ENCODE measurements at regions not wholly inside any gene's neighbourhood (a gene's known extent, or its start where the extent isn't known, plus 50 kb on each side); places are given as distances from the start of the nearest gene placed in this dataset.

DNA sequence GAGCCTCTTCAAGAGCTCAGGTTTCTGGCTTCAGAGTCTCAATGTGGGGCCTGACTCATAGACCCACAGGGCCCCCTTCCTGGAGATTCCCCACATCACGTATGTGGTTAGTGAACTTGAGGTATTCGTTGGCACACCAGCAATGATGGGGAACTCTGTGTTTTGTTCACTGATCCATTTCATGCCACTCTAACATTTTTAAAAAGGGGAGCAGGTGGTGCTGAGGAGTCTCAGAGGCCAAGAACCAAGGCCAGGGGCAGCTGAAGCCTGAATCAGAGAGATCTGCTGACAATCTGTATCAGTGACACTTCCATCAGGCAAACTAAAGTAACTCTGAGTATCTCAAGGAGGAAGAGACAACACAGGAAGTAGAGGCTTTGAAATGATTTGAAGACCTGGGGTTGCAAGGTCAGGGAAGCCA, 323.4 kb downstream of the VRK1 start:
- Mint-ChIP-seq H3K4me1 (peaks cover 5% of the 10 kb centered on the region), H3K9me3 (no peaks in the 10 kb centered on the region), H3K27ac (no peak overlapping the region), H3K36me3 (no peaks in the 10 kb centered on the region), H3K27me3 (ENCODE audit: low read depth) (no peaks in the 10 kb centered on the region; the same call in 1 of the 2 replicates), H3K4me3 (no peak overlapping the region)
- no peak for TF ChIP-seq HMGA2 (CRISPR knock-in tag; IDR thresholded peaks at IDR 0.05)
- no peak for TF ChIP-seq CREB1 (CRISPR knock-in tag; IDR thresholded peaks at IDR 0.05)
- TF ChIP-seq ZNF121 (CRISPR knock-in tag; IDR thresholded peaks at IDR 0.05): no peak
- TF ChIP-seq ZNF671 (CRISPR knock-in tag; IDR thresholded peaks at IDR 0.05): no peak
- ChIA-PET CTCF (interaction anchor here (0.9 to 1.2 kb wide), 2 partner anchors 34 to 56 kb away, joined by 3 to 4 read pairs; no protein-coding TSS in a partner anchor), POLR2A (no interaction called here)
- DNase-seq (ENCODE audit: low spot score): no peak
- no peak for ATAC-seq

DNA sequence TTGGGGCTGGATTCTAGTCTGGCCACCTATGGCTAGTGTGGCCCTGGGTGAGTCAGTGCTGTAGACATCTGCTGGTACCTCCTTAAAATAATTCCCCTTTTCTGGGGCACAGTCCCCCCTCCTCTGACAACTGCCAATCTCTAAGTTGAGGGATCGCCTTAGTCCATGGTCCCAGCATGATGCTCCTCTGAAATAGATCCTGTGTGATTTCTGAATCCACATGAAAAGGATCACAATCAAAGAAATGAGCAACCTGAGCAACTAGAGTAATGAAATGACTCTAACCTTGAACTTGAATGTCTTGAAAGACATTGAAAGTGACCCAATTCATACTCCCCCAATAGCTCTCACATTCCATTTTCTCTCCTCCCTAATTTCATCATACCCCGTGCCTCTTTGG, 332.5 kb downstream of the VRK1 start:
- ChIA-PET CTCF (no interaction called here), POLR2A (no interaction called here)
- Mint-ChIP-seq H3K4me3 (no peak overlapping the region), H3K27ac (no peak overlapping the region), H3K9me3 (peaks cover 7% of the 10 kb centered on the region), H3K4me1 (no peaks in the 10 kb centered on the region), H3K27me3 (ENCODE audit: low read depth) (no peaks in the 10 kb centered on the region; the same call in 1 of the 2 replicates), H3K36me3 (no peaks in the 10 kb centered on the region)
- TF ChIP-seq, protein P1, sequence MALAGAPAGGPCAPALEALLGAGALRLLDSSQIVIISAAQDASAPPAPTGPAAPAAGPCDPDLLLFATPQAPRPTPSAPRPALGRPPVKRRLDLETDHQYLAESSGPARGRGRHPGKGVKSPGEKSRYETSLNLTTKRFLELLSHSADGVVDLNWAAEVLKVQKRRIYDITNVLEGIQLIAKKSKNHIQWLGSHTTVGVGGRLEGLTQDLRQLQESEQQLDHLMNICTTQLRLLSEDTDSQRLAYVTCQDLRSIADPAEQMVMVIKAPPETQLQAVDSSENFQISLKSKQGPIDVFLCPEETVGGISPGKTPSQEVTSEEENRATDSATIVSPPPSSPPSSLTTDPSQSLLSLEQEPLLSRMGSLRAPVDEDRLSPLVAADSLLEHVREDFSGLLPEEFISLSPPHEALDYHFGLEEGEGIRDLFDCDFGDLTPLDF (CRISPR knock-in tag; IDR thresholded peaks at IDR 0.05): no peak
- TF ChIP-seq IRF2 (CRISPR knock-in tag; IDR thresholded peaks at IDR 0.05; ENCODE audit: borderline replicate concordance, low read depth): no peak
- no peak for TF ChIP-seq EMX1 (CRISPR knock-in tag; IDR thresholded peaks at IDR 0.05)
- no peak for TF ChIP-seq MYBL2 (CRISPR knock-in tag; IDR thresholded peaks at IDR 0.05)
- TF ChIP-seq, protein P2, sequence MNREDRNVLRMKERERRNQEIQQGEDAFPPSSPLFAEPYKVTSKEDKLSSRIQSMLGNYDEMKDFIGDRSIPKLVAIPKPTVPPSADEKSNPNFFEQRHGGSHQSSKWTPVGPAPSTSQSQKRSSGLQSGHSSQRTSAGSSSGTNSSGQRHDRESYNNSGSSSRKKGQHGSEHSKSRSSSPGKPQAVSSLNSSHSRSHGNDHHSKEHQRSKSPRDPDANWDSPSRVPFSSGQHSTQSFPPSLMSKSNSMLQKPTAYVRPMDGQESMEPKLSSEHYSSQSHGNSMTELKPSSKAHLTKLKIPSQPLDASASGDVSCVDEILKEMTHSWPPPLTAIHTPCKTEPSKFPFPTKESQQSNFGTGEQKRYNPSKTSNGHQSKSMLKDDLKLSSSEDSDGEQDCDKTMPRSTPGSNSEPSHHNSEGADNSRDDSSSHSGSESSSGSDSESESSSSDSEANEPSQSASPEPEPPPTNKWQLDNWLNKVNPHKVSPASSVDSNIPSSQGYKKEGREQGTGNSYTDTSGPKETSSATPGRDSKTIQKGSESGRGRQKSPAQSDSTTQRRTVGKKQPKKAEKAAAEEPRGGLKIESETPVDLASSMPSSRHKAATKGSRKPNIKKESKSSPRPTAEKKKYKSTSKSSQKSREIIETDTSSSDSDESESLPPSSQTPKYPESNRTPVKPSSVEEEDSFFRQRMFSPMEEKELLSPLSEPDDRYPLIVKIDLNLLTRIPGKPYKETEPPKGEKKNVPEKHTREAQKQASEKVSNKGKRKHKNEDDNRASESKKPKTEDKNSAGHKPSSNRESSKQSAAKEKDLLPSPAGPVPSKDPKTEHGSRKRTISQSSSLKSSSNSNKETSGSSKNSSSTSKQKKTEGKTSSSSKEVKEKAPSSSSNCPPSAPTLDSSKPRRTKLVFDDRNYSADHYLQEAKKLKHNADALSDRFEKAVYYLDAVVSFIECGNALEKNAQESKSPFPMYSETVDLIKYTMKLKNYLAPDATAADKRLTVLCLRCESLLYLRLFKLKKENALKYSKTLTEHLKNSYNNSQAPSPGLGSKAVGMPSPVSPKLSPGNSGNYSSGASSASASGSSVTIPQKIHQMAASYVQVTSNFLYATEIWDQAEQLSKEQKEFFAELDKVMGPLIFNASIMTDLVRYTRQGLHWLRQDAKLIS (CRISPR knock-in tag; IDR thresholded peaks at IDR 0.05; ENCODE audit: borderline replicate concordance): no peak
- TF ChIP-seq ATF1 (CRISPR knock-in tag; IDR thresholded peaks at IDR 0.05): no peak
- TF ChIP-seq JUN (CRISPR knock-in tag; IDR thresholded peaks at IDR 0.05): no peak
- TF ChIP-seq, protein P3, sequence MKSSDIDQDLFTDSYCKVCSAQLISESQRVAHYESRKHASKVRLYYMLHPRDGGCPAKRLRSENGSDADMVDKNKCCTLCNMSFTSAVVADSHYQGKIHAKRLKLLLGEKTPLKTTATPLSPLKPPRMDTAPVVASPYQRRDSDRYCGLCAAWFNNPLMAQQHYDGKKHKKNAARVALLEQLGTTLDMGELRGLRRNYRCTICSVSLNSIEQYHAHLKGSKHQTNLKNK (CRISPR knock-in tag; IDR thresholded peaks at IDR 0.05): no peak
- no peak for TF ChIP-seq PRRX2 (CRISPR knock-in tag; IDR thresholded peaks at IDR 0.05)
- TF ChIP-seq, protein P4, sequence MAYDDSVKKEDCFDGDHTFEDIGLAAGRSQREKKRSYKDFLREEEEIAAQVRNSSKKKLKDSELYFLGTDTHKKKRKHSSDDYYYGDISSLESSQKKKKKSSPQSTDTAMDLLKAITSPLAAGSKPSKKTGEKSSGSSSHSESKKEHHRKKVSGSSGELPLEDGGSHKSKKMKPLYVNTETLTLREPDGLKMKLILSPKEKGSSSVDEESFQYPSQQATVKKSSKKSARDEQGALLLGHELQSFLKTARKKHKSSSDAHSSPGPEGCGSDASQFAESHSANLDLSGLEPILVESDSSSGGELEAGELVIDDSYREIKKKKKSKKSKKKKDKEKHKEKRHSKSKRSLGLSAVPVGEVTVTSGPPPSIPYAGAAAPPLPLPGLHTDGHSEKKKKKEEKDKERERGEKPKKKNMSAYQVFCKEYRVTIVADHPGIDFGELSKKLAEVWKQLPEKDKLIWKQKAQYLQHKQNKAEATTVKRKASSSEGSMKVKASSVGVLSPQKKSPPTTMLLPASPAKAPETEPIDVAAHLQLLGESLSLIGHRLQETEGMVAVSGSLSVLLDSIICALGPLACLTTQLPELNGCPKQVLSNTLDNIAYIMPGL (CRISPR knock-in tag; IDR thresholded peaks at IDR 0.05): no peak
- TF ChIP-seq, protein P5, sequence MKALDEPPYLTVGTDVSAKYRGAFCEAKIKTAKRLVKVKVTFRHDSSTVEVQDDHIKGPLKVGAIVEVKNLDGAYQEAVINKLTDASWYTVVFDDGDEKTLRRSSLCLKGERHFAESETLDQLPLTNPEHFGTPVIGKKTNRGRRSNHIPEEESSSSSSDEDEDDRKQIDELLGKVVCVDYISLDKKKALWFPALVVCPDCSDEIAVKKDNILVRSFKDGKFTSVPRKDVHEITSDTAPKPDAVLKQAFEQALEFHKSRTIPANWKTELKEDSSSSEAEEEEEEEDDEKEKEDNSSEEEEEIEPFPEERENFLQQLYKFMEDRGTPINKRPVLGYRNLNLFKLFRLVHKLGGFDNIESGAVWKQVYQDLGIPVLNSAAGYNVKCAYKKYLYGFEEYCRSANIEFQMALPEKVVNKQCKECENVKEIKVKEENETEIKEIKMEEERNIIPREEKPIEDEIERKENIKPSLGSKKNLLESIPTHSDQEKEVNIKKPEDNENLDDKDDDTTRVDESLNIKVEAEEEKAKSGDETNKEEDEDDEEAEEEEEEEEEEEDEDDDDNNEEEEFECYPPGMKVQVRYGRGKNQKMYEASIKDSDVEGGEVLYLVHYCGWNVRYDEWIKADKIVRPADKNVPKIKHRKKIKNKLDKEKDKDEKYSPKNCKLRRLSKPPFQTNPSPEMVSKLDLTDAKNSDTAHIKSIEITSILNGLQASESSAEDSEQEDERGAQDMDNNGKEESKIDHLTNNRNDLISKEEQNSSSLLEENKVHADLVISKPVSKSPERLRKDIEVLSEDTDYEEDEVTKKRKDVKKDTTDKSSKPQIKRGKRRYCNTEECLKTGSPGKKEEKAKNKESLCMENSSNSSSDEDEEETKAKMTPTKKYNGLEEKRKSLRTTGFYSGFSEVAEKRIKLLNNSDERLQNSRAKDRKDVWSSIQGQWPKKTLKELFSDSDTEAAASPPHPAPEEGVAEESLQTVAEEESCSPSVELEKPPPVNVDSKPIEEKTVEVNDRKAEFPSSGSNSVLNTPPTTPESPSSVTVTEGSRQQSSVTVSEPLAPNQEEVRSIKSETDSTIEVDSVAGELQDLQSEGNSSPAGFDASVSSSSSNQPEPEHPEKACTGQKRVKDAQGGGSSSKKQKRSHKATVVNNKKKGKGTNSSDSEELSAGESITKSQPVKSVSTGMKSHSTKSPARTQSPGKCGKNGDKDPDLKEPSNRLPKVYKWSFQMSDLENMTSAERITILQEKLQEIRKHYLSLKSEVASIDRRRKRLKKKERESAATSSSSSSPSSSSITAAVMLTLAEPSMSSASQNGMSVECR (CRISPR knock-in tag; IDR thresholded peaks at IDR 0.05; ENCODE audit: borderline replicate concordance): no peak
- TF ChIP-seq TEAD1 (CRISPR knock-in tag; IDR thresholded peaks at IDR 0.05): no peak
- TF ChIP-seq, protein P6, sequence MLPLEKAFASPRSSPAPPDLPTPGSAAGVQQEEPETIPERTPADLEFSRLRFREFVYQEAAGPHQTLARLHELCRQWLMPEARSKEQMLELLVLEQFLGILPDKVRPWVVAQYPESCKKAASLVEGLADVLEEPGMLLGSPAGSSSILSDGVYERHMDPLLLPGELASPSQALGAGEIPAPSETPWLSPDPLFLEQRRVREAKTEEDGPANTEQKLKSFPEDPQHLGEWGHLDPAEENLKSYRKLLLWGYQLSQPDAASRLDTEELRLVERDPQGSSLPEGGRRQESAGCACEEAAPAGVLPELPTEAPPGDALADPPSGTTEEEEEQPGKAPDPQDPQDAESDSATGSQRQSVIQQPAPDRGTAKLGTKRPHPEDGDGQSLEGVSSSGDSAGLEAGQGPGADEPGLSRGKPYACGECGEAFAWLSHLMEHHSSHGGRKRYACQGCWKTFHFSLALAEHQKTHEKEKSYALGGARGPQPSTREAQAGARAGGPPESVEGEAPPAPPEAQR (CRISPR knock-in tag; IDR thresholded peaks at IDR 0.05): no peak
- TF ChIP-seq NFE2L1 (CRISPR knock-in tag; IDR thresholded peaks at IDR 0.05): no peak
- no peak for TF ChIP-seq FOXJ3 (CRISPR knock-in tag; IDR thresholded peaks at IDR 0.05; ENCODE audit: borderline replicate concordance)
- TF ChIP-seq, protein P7, sequence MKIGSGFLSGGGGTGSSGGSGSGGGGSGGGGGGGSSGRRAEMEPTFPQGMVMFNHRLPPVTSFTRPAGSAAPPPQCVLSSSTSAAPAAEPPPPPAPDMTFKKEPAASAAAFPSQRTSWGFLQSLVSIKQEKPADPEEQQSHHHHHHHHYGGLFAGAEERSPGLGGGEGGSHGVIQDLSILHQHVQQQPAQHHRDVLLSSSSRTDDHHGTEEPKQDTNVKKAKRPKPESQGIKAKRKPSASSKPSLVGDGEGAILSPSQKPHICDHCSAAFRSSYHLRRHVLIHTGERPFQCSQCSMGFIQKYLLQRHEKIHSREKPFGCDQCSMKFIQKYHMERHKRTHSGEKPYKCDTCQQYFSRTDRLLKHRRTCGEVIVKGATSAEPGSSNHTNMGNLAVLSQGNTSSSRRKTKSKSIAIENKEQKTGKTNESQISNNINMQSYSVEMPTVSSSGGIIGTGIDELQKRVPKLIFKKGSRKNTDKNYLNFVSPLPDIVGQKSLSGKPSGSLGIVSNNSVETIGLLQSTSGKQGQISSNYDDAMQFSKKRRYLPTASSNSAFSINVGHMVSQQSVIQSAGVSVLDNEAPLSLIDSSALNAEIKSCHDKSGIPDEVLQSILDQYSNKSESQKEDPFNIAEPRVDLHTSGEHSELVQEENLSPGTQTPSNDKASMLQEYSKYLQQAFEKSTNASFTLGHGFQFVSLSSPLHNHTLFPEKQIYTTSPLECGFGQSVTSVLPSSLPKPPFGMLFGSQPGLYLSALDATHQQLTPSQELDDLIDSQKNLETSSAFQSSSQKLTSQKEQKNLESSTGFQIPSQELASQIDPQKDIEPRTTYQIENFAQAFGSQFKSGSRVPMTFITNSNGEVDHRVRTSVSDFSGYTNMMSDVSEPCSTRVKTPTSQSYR (CRISPR knock-in tag; IDR thresholded peaks at IDR 0.05): no peak
- TF ChIP-seq ZNF121 (CRISPR knock-in tag; IDR thresholded peaks at IDR 0.05): no peak
- DNase-seq (ENCODE audit: low spot score) (no peak), ATAC-seq (no peak)

Data from WTC11 (cell line).